Left lobe of liver (tissue), 2 donors: ENCODE measurements at regions not wholly inside any gene's neighbourhood (a gene's known extent, or its start where the extent isn't known, plus 50 kb on each side); places are given as distances from the start of the nearest gene placed in this dataset.
"Not testable (repeated sequence)": the region's sequence is repeated elsewhere in the genome, so short reads cannot be mapped to it uniquely, and the experiment has no call there.

Experiments used
- ATAC-seq: fragments of 200-7000 bp; cut with Tn5 transposase; one replicate; pipeline ENCODE4 v1.9.1; 2020; ENCODE audit warnings: mild to moderate bottlenecking, moderate library complexity
- DNase-seq: peaks from one replicate; pipeline ENCODE4 v3.0.0-alpha.2; 2020; ENCODE audit warnings: low spot score
- donor health status: DM: no; HTN: no; CAD: no; lungs with moderate emphysema.
- donor health status: DM: no; HTN: yes; CAD: no.

DNA sequence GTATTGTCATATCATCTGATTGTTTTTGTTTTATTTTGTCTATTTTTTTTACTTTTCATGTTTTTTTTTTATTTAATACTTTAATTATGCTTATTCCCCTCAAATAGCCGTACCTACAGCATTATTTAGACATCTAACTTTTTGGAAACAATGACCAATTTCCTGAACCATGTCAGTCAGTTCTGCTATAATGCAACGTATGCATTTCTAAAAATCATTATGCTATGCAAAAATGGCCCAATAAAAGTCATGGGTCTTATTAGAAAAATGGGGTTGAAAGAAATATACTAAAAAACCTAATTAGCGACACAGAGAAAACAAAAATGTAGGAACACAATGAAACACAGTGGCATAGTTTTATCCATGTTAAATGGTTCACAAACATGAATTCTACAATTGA, 1454.7 kb downstream of the GRIK2 start:
- DNase-seq (no peak), ATAC-seq (no peak)

DNA sequence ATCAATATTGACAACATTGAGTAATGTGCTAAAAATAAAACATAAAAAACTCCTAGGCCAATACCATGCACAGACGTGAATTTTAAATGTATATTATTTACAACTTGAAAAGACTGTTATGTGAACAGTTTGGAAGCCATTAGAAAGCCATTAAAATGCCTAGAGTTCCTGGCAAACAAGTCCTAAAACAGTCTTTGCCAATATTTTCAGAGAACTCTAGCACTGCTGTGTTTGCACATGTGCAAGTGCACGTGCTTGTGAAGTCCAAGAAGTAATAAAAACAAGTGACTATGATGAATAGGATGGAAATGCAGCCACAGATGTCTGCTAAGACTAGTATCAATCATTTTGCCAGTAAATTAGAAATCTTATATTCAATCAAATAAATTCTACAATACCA, 1447.6 kb downstream of the GRIK2 start:
- DNase-seq (no peak), ATAC-seq (no peak)

DNA sequence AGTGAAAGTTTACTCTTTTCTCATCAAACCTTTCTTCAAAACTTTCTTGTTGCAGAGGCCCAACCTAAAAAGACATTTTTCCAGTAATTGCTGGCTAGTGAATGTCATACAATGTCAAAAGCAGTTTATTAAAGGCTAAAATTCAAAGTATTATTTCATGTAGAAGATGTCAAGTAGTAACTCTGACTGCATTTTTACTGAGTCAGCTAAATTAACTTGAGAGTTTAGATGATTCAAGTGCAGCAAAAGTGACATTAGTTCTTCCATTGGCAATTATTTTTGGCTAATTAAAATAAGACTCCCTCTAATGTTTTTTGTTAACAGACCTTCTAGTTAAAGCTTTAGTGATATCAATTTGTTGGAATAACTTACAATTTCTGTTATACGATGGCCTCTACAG, 1438.5 kb downstream of the GRIK2 start:
- DNase-seq (no peak), ATAC-seq (no peak)

DNA sequence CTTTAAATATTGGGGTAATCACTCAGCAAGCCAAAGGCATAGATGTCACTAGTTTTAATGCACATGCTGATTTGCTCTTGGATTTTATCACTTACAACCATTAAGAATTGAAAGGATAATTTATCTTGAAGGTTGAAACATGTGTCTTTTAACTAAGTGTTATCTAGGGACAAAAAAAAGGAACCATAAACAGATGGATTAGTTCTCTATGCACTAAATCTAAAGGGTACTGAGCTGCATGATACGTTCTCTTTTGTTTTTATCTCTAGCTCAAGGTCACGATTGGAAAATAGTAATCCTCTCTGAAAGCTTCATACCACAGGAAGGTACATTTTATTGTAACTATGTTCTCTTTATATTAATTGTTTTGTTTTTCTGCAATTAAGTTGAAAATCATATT, 1426.6 kb downstream of the GRIK2 start:
- DNase-seq = no peak
- no peak for ATAC-seq

DNA sequence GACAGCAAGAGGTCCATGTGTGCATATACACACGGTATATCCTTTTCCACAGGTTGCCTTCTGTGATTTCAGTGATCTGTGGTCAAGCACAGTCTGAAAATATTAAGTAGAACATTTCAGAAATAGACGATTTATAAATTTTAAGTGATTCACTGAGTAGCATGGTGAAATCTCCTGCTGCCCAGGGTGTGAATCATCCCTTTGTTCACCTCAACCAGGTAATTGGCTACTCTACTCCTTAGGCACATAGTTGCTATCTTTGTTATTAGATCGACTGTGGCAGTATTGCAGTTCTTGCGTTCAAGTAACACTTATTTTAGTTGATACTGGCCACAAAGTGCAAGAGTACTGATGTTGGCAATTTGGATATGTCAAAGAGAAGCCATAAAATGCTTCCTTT, 1421.7 kb downstream of the GRIK2 start:
- no peak for DNase-seq
- no peak for ATAC-seq

DNA sequence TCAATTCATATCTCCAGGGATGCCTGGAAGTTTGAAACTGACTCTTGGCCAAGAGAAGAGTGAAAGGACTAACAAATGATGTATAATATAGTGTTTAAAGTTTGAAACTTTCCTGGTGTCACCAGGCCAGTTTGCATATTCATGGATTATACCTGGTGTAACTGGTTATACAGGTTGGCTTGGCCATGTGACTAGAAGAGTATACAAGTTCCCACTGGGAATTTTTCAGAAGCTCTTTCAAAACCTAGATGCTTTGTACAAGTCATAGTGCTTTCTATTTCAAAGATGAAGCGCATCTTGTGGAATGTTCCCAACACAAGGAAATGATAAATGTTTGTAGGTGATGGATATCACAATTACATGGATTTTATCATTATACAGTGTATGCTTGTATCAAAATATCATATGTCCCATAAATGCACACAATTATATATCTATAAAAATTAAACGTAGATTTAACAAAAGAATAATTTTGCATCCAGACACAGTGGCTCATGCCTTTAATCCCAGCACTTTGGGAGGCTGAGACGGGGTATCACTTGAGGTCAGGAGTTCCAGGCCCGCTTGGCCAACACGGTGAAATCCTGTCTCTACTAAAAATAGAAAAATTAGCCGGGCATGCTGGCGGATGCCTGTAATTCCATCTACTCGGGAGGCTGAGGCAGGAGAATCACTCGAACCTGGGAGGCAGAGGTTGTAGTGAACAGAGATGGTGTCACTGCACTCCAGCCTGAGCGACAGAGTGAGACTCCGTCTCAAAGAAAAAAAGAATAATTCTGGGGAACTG, 1420.2 kb downstream of the GRIK2 start:
- DNase-seq (no peak), ATAC-seq (no peak)

DNA sequence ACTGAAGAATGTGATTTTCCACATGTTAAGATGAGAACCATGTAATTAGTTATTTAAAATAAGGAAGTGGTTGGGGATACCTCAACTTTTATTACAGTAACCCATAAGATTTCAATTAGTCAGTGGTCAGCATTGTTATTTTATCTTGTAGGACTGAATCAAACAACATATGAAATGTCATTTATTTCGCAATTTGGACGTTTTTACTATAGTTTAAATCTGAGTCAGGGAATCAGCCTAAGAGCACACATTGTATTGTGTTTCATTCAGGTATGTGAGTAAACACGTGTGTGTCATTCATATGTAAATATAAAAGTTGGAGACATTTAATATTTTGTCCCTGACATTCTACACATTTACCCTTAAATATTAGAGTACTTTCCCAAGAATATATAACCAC, 1418.7 kb downstream of the GRIK2 start:
- DNase-seq (no peak), ATAC-seq (no peak)

DNA sequence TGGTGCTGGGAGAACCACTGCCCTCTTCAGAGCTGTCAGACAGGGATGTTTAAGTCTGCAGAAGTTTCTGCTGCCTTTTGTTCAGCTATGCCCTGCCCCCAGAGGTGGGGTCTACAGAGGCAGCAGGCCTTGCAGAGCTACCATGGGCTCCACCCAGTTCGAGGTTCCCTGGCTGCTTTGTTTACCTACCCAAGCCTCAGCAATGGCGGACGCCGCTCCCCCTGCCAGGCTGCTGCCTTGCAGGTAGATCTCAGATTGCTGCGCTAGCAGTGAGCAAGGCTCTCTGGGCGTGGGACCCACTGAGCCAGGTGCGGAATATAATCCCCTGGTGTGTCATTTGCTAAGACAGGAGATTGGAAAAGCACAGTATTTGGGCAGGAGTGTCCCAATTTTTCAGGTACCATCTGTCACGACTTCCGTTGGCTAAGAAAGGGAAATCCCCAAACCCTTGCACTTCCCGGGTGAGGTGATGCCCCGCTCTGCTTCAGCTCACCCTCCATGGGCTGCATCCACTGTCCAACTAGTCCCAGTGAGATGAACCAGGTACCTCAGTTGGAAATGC, 1415.5 kb downstream of the GRIK2 start:
- DNase-seq, ATAC-seq: not testable (repeated sequence)

DNA sequence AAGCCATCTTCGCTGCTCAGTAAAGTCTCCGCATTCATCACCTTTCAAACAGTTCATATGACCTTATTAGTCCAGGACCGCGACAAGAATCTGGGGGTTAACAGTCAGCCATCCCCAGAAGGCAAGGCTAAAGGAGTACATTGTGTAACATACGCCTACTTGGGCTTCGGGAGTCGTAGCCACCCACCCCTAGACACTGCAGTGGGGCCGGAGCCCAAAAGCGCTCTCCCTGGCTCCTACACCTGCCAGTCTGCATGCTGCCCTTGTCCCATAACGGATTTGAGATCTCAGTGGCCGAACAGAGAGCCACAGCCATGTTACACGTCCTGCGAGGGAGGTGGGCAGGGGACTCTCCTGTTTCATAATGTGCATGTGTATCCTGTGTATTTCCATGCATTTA, 1405.5 kb downstream of the GRIK2 start:
- ATAC-seq (no peak), DNase-seq (no peak)

DNA sequence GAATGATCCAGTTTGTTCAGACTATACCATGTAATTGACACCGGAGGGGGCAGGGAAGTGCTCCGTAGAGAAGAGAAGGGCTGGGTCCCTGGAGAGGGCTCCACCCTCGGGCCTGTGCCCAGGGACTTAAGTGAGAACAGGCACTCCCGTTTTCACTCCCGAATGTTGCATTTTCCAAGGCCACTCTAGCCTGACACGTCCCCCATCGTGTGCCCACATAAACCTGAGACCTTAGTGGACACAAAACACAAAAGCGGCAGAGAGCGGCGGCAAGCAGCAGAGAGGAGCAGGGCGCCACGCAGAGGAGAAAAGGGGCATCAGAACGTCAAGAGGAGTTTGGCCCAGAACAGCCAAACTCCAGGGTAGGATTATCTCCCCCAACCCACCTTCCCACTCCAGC, 1405.1 kb downstream of the GRIK2 start:
- no peak for DNase-seq
- ATAC-seq = no peak

DNA sequence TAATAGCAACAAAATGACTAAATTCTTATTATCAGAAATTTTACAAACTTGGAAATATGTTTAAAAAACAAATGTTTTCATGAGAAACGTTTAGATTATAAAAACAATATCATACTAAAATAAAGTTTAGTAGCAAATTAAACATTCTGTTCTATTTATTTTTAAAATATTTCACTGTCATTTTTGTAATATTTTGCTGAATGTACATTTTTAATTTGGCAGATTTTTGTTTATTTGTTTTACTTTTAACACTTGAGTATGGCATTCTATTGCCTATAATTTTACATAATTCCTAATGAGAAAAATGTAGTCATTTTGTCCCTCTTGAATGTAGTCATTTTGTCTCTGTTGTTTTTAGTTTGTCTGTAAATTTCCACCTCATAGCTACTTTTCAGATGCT, 1400.2 kb downstream of the GRIK2 start:
- DNase-seq = no peak

DNA sequence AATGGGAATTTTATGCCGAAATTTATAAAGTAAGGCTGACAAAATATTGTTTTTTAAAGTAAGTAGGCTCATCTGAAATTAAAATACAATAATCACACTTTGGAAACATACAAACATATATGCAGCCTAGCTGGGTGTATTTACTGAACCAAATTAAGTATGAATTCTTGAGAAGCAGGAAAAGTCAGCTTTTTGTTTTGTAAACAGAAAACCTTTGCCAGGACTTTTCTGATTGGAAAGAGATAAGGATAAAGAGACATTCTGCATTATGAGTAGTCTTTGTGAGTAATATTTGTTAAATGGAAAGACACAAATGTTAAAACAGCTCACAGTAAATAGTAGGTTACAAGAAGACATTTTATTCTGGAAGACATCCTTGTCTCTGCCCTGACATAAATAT, 1380.8 kb downstream of the GRIK2 start:
- DNase-seq (no peak), ATAC-seq (no peak)

More for the DNA sequence above, 1400.2 kb downstream of the GRIK2 start:
- ATAC-seq = no peak

DNA sequence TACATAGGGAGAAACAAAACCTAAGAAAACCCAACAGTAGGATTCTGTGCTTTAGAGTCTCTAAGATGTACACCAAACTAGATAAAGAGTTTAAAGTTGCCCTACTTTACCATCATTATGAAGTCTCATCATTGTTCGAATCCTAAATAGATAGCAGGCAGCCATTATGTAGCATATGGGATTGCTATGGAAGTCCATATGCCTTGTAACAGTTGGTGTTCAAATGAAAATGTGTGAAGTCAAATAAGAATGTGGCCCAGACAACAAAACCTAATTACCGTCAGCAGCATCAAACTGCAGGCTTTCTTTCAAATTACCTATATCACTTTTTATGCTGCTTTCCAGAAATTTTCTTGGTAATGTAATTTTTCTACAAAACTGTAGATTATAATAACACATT, 1380.1 kb downstream of the GRIK2 start:
- DNase-seq (no peak), ATAC-seq (no peak)

DNA sequence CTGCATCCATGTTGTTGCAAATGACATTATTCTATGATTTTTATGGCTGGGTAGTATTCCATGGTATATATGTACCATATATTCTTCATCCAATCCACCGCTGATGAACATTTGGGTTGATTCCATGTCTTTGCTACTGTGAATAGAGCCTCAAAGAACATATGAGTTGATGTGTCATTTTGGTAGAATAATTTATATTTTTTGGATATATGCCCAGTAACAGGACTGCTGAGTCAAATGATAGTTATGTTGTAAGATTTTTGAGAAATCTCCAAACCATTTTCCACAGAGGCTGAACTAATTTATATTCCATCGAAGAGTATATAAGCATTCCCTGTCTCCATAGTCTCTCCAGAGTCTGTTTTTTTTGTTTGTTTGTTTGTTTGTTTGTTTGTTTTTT, 1373.5 kb downstream of the GRIK2 start:
- ATAC-seq (no peak), DNase-seq (no peak)

DNA sequence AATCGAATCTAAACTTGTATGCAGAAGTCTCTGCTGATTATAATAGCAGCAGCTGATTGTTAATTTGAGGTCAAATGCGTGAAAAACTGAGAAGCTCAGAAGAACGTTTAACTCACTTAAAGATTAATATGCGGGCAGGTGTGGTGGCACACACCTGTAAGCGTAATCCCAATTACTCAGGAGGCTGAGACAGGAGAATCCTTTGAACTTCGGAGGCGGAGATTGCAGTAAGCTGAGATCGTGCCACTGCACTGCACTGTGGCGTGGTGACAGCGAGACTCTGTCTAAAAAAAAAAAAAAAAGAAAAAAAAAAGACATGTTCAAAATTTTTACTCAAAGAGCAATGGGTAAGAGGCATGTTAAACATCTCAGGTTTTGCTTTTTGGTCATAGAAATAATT, 1370.8 kb downstream of the GRIK2 start:
- no peak for ATAC-seq
- DNase-seq = no peak

DNA sequence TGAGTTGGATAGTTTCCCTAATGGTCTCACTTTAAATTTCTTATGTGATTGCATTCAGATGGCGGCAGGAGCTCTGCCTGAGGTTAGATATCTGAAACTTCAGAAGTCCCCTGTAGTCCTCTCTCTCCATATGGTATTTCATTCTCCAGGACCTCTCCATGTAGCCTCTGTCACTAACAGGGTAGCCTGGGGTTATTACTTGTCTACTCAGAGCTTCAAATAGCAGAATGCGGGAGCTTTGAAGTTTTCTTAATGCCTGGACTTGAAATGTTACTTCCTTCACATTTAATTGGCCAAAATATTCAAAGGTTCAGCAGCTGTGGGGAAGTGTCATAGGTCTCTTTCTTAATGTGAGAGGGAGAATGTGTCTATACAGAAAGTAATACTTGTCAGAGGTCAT, 1370.4 kb downstream of the GRIK2 start:
- ATAC-seq = no peak
- DNase-seq = no peak

DNA sequence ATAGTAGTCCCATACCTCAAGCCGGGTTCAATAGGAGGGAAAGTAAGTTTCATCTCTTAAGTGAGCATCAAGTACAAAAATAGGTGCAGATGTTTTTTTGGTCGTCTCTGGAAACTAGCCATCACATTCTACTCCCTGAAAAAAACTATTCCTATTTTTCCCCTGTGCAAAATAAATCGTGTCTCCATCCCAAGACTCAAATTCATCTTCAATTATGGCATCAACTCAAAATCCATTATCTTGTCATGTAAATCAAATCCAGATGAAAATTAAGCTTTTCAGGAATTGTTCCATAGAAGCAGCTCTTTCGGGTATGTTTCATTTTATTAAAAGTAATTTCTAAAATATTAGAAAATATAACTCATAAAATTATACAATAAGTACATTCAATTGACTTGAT, 1368.4 kb downstream of the GRIK2 start:
- DNase-seq (no peak), ATAC-seq (no peak)

DNA sequence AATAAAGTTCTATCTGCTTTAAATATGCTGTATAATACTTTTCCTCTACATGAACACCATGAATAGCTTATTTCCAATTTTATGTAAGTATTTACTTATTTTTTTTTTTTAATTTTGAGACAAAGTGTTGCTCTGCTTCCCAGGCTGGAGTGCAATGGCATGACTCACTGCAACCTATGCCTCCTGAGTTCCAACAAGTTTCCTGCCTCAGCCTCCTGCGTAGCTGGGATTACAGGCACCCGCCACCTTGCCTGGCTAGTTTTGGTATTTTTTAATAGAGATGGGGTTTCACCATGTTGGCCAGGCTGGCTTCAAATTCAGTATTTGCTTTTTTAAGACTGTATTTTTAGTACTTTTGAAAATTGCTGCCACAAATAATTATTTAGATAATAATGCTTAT, 1365.9 kb downstream of the GRIK2 start:
- no peak for DNase-seq

DNA sequence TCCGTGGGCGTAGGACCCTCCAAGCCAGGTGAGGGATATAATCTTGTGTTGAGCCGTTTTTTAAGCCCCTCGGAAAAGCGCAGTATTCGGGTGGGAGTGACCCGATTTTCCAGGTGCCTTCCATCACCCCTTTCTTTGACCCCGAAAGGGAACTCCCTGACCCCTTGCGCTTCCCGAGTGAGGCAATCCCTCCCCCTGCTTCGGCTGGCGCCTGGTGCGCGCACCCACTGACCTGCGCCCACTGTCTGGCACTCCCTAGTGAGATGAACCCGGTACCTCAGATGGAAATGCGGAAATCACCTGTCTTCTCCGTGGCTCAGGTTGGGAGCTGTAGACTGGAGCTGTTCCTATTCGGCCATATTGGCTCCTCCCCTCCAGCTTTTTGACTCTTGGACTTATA, 1365.0 kb downstream of the GRIK2 start:
- not testable (repeated sequence) for DNase-seq

More for the DNA sequence above, 1365.9 kb downstream of the GRIK2 start:
- ATAC-seq = no peak

DNA sequence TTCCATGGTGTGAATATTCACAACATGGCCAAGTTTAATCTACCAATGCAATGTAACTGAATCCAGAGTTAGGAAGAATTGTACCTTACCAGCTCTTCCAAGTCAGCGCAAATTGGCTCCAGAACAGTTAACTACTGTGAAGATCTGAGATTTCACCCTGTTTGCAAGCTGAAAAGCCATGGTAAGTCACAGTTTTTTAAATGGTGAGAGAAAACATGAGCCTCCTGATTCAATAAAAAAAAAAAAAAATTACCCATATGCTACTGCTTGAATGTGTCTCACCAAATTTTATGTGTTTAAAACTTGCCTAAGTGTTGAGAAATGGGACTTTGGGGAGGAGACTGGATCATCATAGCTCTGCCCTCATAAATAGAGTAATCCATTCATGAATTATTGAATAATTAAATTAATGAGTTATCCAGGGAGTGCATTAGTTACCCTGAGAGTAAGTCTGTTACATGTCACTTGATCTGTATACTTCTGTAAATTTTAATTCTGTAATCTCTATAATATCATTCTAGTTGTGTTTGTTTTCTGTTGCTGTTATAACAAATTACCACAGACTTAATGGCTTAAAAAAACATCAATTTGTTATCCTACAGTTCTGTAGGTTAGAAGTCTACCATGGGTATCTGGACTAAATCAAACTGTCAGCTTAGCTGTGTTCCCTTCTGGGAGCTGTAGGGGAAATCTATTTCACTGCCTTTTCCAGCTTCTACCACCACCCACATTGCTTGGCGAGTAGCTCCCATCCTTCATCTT, 1355.9 kb downstream of the GRIK2 start:
- ATAC-seq (no peak), DNase-seq (no peak)

More for the DNA sequence above, 1365.0 kb downstream of the GRIK2 start:
- ATAC-seq = not testable (repeated sequence)

DNA sequence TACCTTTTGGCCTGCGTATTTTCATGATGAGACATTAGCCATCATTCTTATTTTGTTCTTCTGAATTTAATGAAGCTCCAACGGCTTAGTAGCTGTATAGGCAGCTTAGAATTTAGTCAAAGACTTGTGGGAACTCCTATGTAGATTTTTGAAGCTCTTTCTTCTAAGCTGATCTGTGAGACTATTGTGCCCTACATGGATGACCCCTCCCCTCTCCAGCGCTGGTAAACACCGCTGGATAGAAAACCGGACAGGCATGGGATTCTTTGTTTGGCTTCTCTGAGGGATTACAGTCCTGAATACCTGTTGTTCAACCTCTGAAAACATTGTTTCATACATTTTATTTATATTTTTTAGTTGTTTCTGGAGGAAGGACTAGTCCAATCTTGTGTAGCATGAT, 1353.4 kb downstream of the GRIK2 start:
- DNase-seq (no peak), ATAC-seq (no peak)

DNA sequence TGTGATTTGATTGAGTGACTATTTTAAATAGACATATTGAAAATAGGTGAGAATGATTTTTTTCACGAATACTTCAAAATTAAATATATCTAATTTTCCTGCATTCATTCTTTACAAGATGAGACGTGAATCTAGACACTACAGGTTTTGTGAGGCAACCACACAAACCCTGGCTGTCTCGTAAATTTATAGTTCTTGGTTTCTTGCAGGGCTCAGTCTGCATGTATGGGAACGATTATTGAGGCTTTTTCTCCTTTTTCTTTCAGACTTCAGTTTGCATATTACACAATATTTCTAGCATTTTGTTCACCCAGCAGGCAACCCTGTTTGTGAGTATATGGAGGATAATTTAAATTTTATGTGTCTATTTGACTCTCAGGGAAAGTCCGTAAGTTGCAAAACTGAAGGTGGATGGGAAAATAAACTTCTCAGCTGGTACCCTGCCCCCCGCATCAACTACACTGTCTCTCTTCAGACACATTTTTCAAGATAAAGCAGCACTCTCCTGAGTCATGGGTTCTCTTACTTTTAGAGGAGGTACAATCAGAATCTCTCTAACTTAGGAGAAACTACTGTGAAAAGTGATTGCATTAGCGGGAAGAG, 1349.3 kb downstream of the GRIK2 start:
- DNase-seq (no peak), ATAC-seq (no peak)
